MG63 (cell line): ENCODE measurements at regions not wholly inside any gene's neighbourhood (a gene's known extent, or its start where the extent isn't known, plus 50 kb on each side); places are given as distances from the start of the nearest gene placed in this dataset.
"Not testable (repeated sequence)": the region's sequence is repeated elsewhere in the genome, so short reads cannot be mapped to it uniquely, and the experiment has no call there.

Experiments used
- DNase-seq: peaks from one replicate; pipeline ENCODE4 v3.0.0-alpha.2; 2020
- H3K27me3 ChIP-seq: fragments of 250-450 bp; sonication (Bioruptor Pico); 2 replicates; pipeline ENCODE4 v1.5.1; 2020; ENCODE audit warnings: mild to moderate bottlenecking, moderate library complexity
- H3K36me3 ChIP-seq: fragments of 250-450 bp; sonication (Bioruptor Pico); 2 replicates; pipeline ENCODE4 v1.5.1; 2020; ENCODE audit warnings: mild to moderate bottlenecking, moderate library complexity
- H3K4me3 ChIP-seq: fragments of 250-450 bp; sonication (Bioruptor Pico); 2 replicates; pipeline ENCODE4 v1.5.1; 2020; ENCODE audit warnings: mild to moderate bottlenecking, moderate library complexity
- H3K9me3 ChIP-seq: fragments of 250-450 bp; sonication (Bioruptor Pico); 2 replicates; pipeline ENCODE4 v1.5.1; 2020; ENCODE audit warnings: mild to moderate bottlenecking, moderate library complexity

GRCh38 chr6:17220040-17220910, 60.9 kb upstream of the RBM24 start:
- no peaks in the 10 kb centered on the region for H3K36me3 ChIP-seq
- no peak overlapping the region for H3K4me3 ChIP-seq
- H3K9me3 ChIP-seq: no peaks in the 10 kb centered on the region; the same call in 1 of the 2 replicates
- no peaks in the 10 kb centered on the region for H3K27me3 ChIP-seq
- no peak for DNase-seq

- H3K4me3 ChIP-seq: no peak overlapping the region
- no peaks in the 10 kb centered on the region for H3K9me3 ChIP-seq
- no peaks in the 10 kb centered on the region for H3K36me3 ChIP-seq
- H3K27me3 ChIP-seq: no peaks in the 10 kb centered on the region
- no peak for DNase-seq
Measured at GRCh38 chr6:17224056-17224455, 57.1 kb upstream of the RBM24 start.

GRCh38 chr6:17224501-17224900, 56.7 kb upstream of the RBM24 start:
- DNase-seq, H3K27me3 ChIP-seq, H3K9me3 ChIP-seq, H3K4me3 ChIP-seq, H3K36me3 ChIP-seq: not testable (repeated sequence)

GRCh38 chr6:17225767-17226630, 55.2 kb upstream of the RBM24 start:
- no peaks in the 10 kb centered on the region for H3K9me3 ChIP-seq
- H3K27me3 ChIP-seq: no peaks in the 10 kb centered on the region
- no peaks in the 10 kb centered on the region for H3K36me3 ChIP-seq
- peak; percentile 4 for DNase-seq
- no peak overlapping the region for H3K4me3 ChIP-seq

- H3K27me3 ChIP-seq: no peaks in the 10 kb centered on the region
- DNase-seq: no peak
- H3K9me3 ChIP-seq: no peaks in the 10 kb centered on the region
- no peak overlapping the region for H3K4me3 ChIP-seq
- H3K36me3 ChIP-seq: no peaks in the 10 kb centered on the region
Measured at GRCh38 chr6:17226786-17227233, 54.4 kb upstream of the RBM24 start.

GRCh38 chr6:17227403-17227802, 53.8 kb upstream of the RBM24 start:
- DNase-seq: no peak
- H3K9me3 ChIP-seq: no peaks in the 10 kb centered on the region

More at GRCh38 chr6:17227403-17227802, 53.8 kb upstream of the RBM24 start:
- no peak overlapping the region for H3K4me3 ChIP-seq
- no peaks in the 10 kb centered on the region for H3K36me3 ChIP-seq
- no peaks in the 10 kb centered on the region for H3K27me3 ChIP-seq
